ENCODE measurements at regions not wholly inside any gene's neighbourhood (a gene's known extent, or its start where the extent isn't known, plus 50 kb on each side); places are given as distances from the start of the nearest gene placed in this dataset.

- intact Hi-C loops (cut with DNase I; ENCODE audit: low total_unique reads), result loop anchor here (10.0 kb wide), 1 partner anchor 55 kb away; no protein-coding TSS in a partner anchor
- no peaks in the 10 kb centered on the region for H3K27me3 ChIP-seq
- no peak overlapping the region for H3K27ac ChIP-seq
- no peak overlapping the region for H3K4me3 ChIP-seq
- no peak for DNase-seq
- TF ChIP-seq, protein P1, sequence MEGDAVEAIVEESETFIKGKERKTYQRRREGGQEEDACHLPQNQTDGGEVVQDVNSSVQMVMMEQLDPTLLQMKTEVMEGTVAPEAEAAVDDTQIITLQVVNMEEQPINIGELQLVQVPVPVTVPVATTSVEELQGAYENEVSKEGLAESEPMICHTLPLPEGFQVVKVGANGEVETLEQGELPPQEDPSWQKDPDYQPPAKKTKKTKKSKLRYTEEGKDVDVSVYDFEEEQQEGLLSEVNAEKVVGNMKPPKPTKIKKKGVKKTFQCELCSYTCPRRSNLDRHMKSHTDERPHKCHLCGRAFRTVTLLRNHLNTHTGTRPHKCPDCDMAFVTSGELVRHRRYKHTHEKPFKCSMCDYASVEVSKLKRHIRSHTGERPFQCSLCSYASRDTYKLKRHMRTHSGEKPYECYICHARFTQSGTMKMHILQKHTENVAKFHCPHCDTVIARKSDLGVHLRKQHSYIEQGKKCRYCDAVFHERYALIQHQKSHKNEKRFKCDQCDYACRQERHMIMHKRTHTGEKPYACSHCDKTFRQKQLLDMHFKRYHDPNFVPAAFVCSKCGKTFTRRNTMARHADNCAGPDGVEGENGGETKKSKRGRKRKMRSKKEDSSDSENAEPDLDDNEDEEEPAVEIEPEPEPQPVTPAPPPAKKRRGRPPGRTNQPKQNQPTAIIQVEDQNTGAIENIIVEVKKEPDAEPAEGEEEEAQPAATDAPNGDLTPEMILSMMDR (IDR thresholded peaks at IDR 0.05), result no peak
- TF ChIP-seq POLR2AphosphoS5 (IDR thresholded peaks at IDR 0.05), result no peak
- no peak for TF ChIP-seq POLR2A (IDR thresholded peaks at IDR 0.05)
- TF ChIP-seq EP300 (IDR thresholded peaks at IDR 0.05), result no peak
- no peaks in the 10 kb centered on the region for H3K4me1 ChIP-seq
- no peaks in the 10 kb centered on the region for H3K36me3 ChIP-seq
- 22 to 41% (median 29%) methylated on average over 1 of the region's 1 CpG for WGBS, 5 donors
- no peaks in the 10 kb centered on the region for H3K9me3 ChIP-seq
Observed at GRCh38 chr18:43539862-43540261, 262.6 kb upstream of the SYT4 start.

DNA sequence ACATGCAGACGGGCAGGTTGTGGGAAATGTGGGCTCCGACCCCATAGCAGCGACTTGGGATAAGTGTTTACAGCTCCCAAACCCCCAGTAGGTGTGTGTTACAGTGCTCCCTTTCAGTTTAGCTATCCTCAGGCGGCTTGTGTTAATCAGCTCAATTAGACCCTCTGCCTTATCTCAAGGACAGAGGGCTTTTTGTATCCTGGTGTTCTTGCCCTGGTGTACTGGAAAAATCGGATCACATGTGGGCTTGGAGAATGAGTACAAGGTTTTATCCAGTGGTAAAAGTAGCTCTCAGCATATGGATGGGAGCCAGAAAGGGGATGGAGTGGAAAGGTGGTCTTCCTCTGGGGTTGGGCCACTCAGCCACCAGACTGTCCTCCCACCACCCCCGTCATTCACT, 264.7 kb upstream of the SYT4 start:
- WGBS, 5 donors, result 75 to 85% (median 80%) methylated on average over 6 of the region's 6 CpGs
- TF ChIP-seq, protein P1 (IDR thresholded peaks at IDR 0.05), result no peak
- TF ChIP-seq POLR2AphosphoS5 (IDR thresholded peaks at IDR 0.05), result no peak
- TF ChIP-seq EP300 (IDR thresholded peaks at IDR 0.05), result no peak
- no peak for TF ChIP-seq POLR2A (IDR thresholded peaks at IDR 0.05)
- no peaks in the 10 kb centered on the region for H3K9me3 ChIP-seq
- no peaks in the 10 kb centered on the region for H3K36me3 ChIP-seq
- no peaks in the 10 kb centered on the region for H3K4me1 ChIP-seq
- no peak overlapping the region for H3K27ac ChIP-seq
- DNase-seq, result no peak
- intact Hi-C loops (cut with DNase I; ENCODE audit: low total_unique reads), result loop anchor here (10.0 kb wide), 1 partner anchor 57 kb away; no protein-coding TSS in a partner anchor
- no peak overlapping the region for H3K4me3 ChIP-seq
- no peaks in the 10 kb centered on the region for H3K27me3 ChIP-seq

GRCh38 chr18:43543236-43543635, 265.9 kb upstream of the SYT4 start:
- no peaks in the 10 kb centered on the region for H3K4me1 ChIP-seq
- H3K27me3 ChIP-seq, result no peaks in the 10 kb centered on the region
- H3K27ac ChIP-seq, result no peak overlapping the region
- TF ChIP-seq, protein P1 (IDR thresholded peaks at IDR 0.05), result no peak
- TF ChIP-seq EP300 (IDR thresholded peaks at IDR 0.05) (no peak), POLR2AphosphoS5 (IDR thresholded peaks at IDR 0.05) (no peak), POLR2A (IDR thresholded peaks at IDR 0.05) (no peak)
- no peaks in the 10 kb centered on the region for H3K9me3 ChIP-seq
- 73 to 78% (median 76%) methylated on average over 4 of the region's 4 CpGs for WGBS, 5 donors
- H3K36me3 ChIP-seq, result no peaks in the 10 kb centered on the region
- H3K4me3 ChIP-seq, result no peak overlapping the region
- DNase-seq, result no peak
- intact Hi-C loops (cut with DNase I; ENCODE audit: low total_unique reads), result loop anchor here (10.0 kb wide), 1 partner anchor 58 kb away; no protein-coding TSS in a partner anchor

GRCh38 chr18:43547456-43547855, 270.2 kb upstream of the SYT4 start:
- DNase-seq, result no peak
- no peak for TF ChIP-seq EP300 (IDR thresholded peaks at IDR 0.05)
- TF ChIP-seq, protein P1 (IDR thresholded peaks at IDR 0.05), result no peak
- no peak for TF ChIP-seq POLR2AphosphoS5 (IDR thresholded peaks at IDR 0.05)
- no peak for TF ChIP-seq POLR2A (IDR thresholded peaks at IDR 0.05)
- intact Hi-C loops (cut with DNase I; ENCODE audit: low total_unique reads), result loop anchor here (10.0 kb wide), 1 partner anchor 63 kb away; no protein-coding TSS in a partner anchor
- H3K36me3 ChIP-seq, result no peaks in the 10 kb centered on the region
- H3K27ac ChIP-seq, result no peak overlapping the region
- H3K27me3 ChIP-seq, result no peaks in the 10 kb centered on the region
- peaks cover 0 to 8% (median 0%) of the 10 kb centered on the region in 4 donors for H3K9me3 ChIP-seq
- H3K4me3 ChIP-seq, result no peak overlapping the region
- 17 to 35% (median 19%) methylated on average over 1 of the region's 1 CpG for WGBS, 5 donors
- no peaks in the 10 kb centered on the region for H3K4me1 ChIP-seq
